ENCODE measurements at regions not wholly inside any gene's neighbourhood (a gene's known extent, or its start where the extent isn't known, plus 50 kb on each side); places are given as distances from the start of the nearest gene placed in this dataset.

DNA sequence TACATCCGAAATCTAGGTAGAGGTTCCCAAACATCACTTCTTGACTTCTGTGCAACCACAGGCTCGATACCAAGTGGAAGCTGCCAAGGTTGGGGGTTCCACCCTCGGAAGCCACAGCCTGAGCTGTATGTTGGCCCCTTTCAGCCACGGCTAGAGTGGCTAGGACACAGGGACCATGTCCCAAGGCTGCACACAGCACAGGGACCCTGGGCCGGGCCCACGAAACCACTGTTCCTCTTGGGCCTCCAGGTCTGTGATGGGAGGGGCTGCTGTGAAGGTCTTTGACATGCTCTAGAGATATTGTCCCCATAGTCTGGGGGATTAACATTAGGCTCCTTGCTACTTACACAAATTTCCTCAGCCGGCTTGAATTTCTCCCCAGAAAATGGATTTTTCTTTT lies 460.6 kb downstream of the ISL1 start:
- TF ChIP-seq, protein P1, sequence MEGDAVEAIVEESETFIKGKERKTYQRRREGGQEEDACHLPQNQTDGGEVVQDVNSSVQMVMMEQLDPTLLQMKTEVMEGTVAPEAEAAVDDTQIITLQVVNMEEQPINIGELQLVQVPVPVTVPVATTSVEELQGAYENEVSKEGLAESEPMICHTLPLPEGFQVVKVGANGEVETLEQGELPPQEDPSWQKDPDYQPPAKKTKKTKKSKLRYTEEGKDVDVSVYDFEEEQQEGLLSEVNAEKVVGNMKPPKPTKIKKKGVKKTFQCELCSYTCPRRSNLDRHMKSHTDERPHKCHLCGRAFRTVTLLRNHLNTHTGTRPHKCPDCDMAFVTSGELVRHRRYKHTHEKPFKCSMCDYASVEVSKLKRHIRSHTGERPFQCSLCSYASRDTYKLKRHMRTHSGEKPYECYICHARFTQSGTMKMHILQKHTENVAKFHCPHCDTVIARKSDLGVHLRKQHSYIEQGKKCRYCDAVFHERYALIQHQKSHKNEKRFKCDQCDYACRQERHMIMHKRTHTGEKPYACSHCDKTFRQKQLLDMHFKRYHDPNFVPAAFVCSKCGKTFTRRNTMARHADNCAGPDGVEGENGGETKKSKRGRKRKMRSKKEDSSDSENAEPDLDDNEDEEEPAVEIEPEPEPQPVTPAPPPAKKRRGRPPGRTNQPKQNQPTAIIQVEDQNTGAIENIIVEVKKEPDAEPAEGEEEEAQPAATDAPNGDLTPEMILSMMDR (IDR thresholded peaks at IDR 0.05): no peak
- peaks cover 2% of the 10 kb centered on the region for H3K9me3 Mint-ChIP-seq (ENCODE audit: low read depth)
- H3K4me1 Mint-ChIP-seq (ENCODE audit: low read depth): no peaks in the 10 kb centered on the region
- H3K27ac Mint-ChIP-seq (ENCODE audit: unreplicated experiment): no peak overlapping the region
- peaks cover 4% of the 10 kb centered on the region for H3K27me3 Mint-ChIP-seq (ENCODE audit: low read depth)
- no peak overlapping the region for H3K4me3 Mint-ChIP-seq (ENCODE audit: unreplicated experiment)
- H3K36me3 Mint-ChIP-seq (ENCODE audit: low read depth): no peaks in the 10 kb centered on the region
- no peak for DNase-seq (ENCODE audit: low spot score)

DNA sequence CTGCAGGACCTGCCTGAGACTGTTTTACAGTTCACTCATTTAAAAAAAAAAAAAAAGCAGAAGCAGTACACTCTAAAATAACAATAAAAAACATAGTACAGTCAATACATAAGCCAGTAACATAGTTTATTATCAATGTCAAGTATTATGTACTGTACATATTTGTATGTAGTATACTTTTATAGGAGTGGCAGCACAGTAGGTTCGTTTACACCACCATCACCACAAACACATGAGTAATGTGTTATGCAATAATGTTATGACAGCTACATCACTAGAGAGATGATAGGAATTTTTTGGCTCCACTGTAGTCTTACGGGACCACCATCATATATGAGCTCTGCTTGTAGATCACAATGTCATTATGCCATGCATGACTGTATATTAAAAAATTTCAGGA lies 462.8 kb downstream of the ISL1 start:
- Mint-ChIP-seq H3K36me3 (ENCODE audit: low read depth) (no peaks in the 10 kb centered on the region), H3K4me1 (ENCODE audit: low read depth) (no peaks in the 10 kb centered on the region), H3K4me3 (ENCODE audit: unreplicated experiment) (no peak overlapping the region), H3K27me3 (ENCODE audit: low read depth) (peaks cover 2% of the 10 kb centered on the region), H3K9me3 (ENCODE audit: low read depth) (peaks cover 2% of the 10 kb centered on the region), H3K27ac (ENCODE audit: unreplicated experiment) (no peak overlapping the region)
- DNase-seq (ENCODE audit: low spot score): no peak
- TF ChIP-seq, protein P1 (IDR thresholded peaks at IDR 0.05): no peak

DNA sequence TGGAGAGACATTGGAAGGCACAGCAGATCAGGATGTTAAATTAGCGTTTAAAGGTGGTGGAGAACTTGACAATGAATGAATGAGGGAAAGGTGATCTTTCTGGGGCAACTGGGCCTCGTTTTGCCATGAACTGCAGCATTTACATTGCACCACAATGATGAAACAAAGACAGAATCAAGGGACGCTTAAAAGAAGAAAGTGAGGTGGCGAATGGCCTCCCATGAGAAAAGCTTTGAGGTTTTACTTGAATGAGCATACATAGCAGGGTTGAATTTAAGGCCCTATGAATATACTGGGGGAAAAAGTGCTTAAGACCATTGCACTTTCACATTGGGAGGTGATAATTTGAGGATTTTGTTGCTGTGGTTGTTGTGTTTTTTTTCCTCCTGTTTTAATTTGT lies 476.4 kb downstream of the ISL1 start:
- Mint-ChIP-seq H3K9me3 (ENCODE audit: low read depth) (no peaks in the 10 kb centered on the region), H3K4me3 (ENCODE audit: unreplicated experiment) (no peak overlapping the region), H3K27ac (ENCODE audit: unreplicated experiment) (no peak overlapping the region), H3K4me1 (ENCODE audit: low read depth) (no peaks in the 10 kb centered on the region), H3K36me3 (ENCODE audit: low read depth) (no peaks in the 10 kb centered on the region), H3K27me3 (ENCODE audit: low read depth) (peaks cover 8% of the 10 kb centered on the region)
- no peak for DNase-seq (ENCODE audit: low spot score)
- TF ChIP-seq, protein P1 (IDR thresholded peaks at IDR 0.05): no peak

DNA sequence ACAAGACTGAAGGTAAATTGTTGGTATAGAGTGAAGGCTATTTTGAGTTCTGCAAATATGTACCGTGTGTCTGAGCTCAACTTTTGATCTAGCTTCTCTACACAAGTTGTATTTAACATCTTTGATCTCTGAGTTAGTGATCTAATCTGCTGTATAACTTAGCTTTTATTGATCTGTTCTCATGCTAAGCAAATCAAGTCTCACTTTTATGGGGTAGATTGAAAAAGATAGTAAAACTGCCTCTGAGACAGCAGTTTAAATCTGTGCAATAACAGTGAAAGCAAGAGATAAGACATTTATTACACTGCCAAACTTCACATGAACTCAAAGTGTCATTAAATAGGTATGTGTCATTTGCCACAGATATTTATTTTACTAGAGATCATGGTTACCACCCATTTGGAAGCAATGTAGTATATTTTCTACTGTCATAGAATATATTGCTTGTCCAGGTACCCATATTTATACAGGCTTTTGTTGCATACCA lies 477.3 kb downstream of the ISL1 start:
- Mint-ChIP-seq H3K27ac (ENCODE audit: unreplicated experiment) (no peak overlapping the region), H3K9me3 (ENCODE audit: low read depth) (no peaks in the 10 kb centered on the region), H3K36me3 (ENCODE audit: low read depth) (no peaks in the 10 kb centered on the region), H3K4me1 (ENCODE audit: low read depth) (no peaks in the 10 kb centered on the region), H3K4me3 (ENCODE audit: unreplicated experiment) (no peak overlapping the region), H3K27me3 (ENCODE audit: low read depth) (peaks cover 8% of the 10 kb centered on the region)
- DNase-seq (ENCODE audit: low spot score): no peak
- TF ChIP-seq, protein P1 (IDR thresholded peaks at IDR 0.05): no peak

DNA sequence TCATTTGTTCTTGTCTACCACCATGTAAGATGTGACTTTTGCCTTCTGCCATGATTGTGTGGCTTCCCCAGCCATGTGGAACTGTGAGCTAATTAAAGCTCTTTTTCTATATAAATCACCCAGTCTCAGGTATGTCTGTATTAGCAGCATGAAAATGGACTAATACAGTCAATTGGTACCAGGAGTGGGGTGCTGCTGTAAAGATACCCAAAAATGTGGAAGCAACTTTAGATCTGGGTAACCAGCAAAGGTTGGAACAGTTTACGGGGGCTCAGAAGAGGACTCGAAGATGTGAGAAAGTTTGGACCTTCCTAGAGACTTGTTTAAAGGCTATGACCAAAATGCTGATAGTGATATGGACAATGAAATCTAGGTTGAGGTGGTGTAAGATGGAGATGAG lies 488.9 kb downstream of the ISL1 start:
- TF ChIP-seq, protein P1 (IDR thresholded peaks at IDR 0.05): no peak
- peaks cover 3% of the 10 kb centered on the region for H3K36me3 Mint-ChIP-seq (ENCODE audit: low read depth)
- DNase-seq (ENCODE audit: low spot score): no peak
- peaks cover 39% of the 10 kb centered on the region for H3K9me3 Mint-ChIP-seq (ENCODE audit: low read depth)
- H3K27me3 Mint-ChIP-seq (ENCODE audit: low read depth): no peaks in the 10 kb centered on the region
- H3K27ac Mint-ChIP-seq (ENCODE audit: unreplicated experiment): no peak overlapping the region
- H3K4me3 Mint-ChIP-seq (ENCODE audit: unreplicated experiment): no peak overlapping the region
- H3K4me1 Mint-ChIP-seq (ENCODE audit: low read depth): no peaks in the 10 kb centered on the region
